ENCODE measurements at regions not wholly inside any gene's neighbourhood (a gene's known extent, or its start where the extent isn't known, plus 50 kb on each side); places are given as distances from the start of the nearest gene placed in this dataset.

DNA sequence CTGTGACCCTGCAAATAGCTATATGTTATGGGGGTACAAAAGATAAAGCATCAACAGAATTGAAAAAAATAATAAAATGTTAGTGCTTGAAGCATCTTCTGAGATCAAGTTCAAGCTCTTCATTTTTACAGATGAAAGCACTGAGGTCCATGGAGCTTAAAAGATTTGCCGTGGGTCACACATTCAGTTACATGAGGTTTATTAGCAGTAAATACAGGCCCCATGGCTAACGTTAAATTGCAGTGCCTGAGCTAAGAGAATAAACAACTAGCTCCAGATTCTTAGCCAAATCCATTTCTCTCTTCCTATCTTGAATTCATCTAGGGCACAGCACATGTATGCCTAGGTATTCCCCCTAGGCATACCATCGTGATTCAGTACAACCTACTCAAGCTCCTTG, 2052.7 kb upstream of the C9orf72 start:
- TF ChIP-seq, protein P1, sequence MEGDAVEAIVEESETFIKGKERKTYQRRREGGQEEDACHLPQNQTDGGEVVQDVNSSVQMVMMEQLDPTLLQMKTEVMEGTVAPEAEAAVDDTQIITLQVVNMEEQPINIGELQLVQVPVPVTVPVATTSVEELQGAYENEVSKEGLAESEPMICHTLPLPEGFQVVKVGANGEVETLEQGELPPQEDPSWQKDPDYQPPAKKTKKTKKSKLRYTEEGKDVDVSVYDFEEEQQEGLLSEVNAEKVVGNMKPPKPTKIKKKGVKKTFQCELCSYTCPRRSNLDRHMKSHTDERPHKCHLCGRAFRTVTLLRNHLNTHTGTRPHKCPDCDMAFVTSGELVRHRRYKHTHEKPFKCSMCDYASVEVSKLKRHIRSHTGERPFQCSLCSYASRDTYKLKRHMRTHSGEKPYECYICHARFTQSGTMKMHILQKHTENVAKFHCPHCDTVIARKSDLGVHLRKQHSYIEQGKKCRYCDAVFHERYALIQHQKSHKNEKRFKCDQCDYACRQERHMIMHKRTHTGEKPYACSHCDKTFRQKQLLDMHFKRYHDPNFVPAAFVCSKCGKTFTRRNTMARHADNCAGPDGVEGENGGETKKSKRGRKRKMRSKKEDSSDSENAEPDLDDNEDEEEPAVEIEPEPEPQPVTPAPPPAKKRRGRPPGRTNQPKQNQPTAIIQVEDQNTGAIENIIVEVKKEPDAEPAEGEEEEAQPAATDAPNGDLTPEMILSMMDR (IDR thresholded peaks at IDR 0.05) = no peak
- no peak for TF ChIP-seq EZH2 (IDR thresholded peaks at IDR 0.05)

Data from neural progenitor cell (in vitro differentiated cells).